SK-N-SH treated with all-trans-retinoic acid at 6 μM for 48 hours (cell line): ENCODE measurements at regions not wholly inside any gene's neighbourhood (a gene's known extent, or its start where the extent isn't known, plus 50 kb on each side); places are given as distances from the start of the nearest gene placed in this dataset.

Experiments
- ARNTL ChIP-seq: fragments of 450-650 bp; formaldehyde crosslinking; IDR thresholded peaks from 2 replicates; pipeline ENCODE4 v1.5.0; 2020; ENCODE audit warnings: low read depth, mild to moderate bottlenecking, moderate library complexity, borderline replicate concordance
- CSDC2 ChIP-seq: fragments of 250-450 bp; sonication (Bioruptor Pico); IDR thresholded peaks from 2 replicates; pipeline ENCODE4 v1.5.0; 2020; ENCODE audit warnings: mild to moderate bottlenecking, moderate library complexity
- ISL1 ChIP-seq: fragments of 250-450 bp; sonication (Bioruptor Pico); IDR thresholded peaks from 2 replicates; pipeline ENCODE4 v2.1.2; 2022; ENCODE audit warnings: mild to moderate bottlenecking, moderate library complexity
- TCF4 ChIP-seq: fragments of 250-450 bp; sonication (Bioruptor Pico); IDR thresholded peaks from 2 replicates; pipeline ENCODE4 v1.8.0; 2021; ENCODE audit warnings: mild to moderate bottlenecking, moderate library complexity, borderline replicate concordance
- TOX ChIP-seq: fragments of 250-450 bp; sonication (Bioruptor Pico); IDR thresholded peaks from 2 replicates; pipeline ENCODE4 v1.8.0; 2021; ENCODE audit warnings: mild to moderate bottlenecking, moderate library complexity, borderline replicate concordance
- ZNF565 ChIP-seq: fragments of 450-650 bp; formaldehyde crosslinking; conservative IDR thresholded peaks from 2 replicates; pipeline ENCODE4 v1.5.0; 2020; ENCODE audit warnings: low read depth, mild to moderate bottlenecking, moderate library complexity
- ZNF8 ChIP-seq: fragments of 450-650 bp; formaldehyde crosslinking; IDR thresholded peaks from 2 replicates; pipeline ENCODE4 v1.5.0; 2020; ENCODE audit warnings: mild to moderate bottlenecking, moderate library complexity

DNA sequence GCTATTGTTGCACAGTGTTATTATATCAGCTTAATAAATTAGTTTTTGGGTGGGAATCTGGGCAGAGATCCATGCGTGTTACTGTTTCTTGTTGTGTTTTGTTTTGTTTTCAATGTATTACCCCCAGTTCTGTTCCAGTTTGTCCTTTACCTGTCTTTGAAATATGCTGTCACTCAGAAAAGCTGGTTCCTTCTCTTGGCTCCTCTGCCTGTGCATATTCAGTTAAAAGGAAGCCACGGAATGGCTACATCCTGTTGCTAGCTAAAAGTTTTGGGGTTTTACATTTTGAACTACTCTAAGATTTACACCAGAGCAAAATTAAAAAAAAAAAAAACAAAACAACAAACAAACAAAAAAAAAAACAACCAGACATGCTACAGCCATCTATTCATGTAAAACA lies 374.9 kb upstream of the RORB start:
- TF ChIP-seq ZNF565 (CRISPR knock-in tag) (no peak), TOX (CRISPR knock-in tag) (no peak), ISL1 (CRISPR knock-in tag) (no peak), CSDC2 (CRISPR knock-in tag) (no peak), ARNTL (CRISPR knock-in tag) (no peak), ZNF8 (no peak), TCF4 (CRISPR knock-in tag) (no peak)
